T-helper 2 cell (primary cell): ENCODE measurements at regions not wholly inside any gene's neighbourhood (a gene's known extent, or its start where the extent isn't known, plus 50 kb on each side); places are given as distances from the start of the nearest gene placed in this dataset.

Experiments used
- DNase-seq, 5 experiments: peaks; one replicate each; pipeline versions ENCODE4 v3.0.0 to v3.0.0-alpha.2; 2012 to 2022

DNA sequence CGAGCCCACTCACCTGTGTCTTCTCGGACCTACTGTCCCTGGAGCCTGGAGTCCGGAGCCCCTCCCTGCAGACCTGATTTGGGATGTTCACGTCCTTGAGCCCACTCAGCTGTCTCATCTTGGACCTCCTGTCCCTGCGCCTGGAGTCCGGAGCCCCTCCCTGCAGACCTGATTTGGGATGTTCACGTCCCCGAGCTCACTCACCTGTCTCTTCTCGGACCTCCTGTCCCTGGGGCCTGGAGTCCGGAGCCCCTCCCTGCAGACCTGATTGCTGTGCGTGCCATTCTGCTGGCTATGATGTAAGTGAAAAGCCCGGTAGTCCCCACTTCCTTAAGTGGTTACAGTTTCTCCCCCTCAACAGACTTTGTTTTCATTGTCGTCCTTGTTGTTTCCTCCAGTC, 867.1 kb downstream of the BRD1 start:
- no peak for DNase-seq

DNA sequence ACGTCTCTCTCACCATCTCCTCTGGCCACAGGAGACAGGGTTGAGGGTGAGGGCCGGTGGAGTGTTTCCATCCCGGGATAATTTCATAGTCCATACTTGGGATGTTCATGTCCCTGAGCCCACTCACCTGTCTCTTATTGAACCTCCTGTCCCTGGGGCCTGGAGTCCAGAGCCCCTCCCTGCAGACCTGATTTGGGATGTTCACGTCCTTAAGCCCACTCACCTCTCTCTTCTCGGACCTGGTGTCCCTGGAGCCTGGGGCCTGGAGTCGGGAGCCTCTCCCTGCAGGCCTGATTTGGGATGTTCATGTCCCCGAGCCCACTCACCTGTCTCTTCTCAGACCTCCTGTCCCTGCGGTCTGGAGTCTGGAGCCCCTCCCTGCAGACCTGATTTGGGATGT, 868.2 kb downstream of the BRD1 start:
- DNase-seq: no peak

- no peak for DNase-seq
Observed at GRCh38 chr22:48957987-48958321, 869.7 kb downstream of the BRD1 start.

DNA sequence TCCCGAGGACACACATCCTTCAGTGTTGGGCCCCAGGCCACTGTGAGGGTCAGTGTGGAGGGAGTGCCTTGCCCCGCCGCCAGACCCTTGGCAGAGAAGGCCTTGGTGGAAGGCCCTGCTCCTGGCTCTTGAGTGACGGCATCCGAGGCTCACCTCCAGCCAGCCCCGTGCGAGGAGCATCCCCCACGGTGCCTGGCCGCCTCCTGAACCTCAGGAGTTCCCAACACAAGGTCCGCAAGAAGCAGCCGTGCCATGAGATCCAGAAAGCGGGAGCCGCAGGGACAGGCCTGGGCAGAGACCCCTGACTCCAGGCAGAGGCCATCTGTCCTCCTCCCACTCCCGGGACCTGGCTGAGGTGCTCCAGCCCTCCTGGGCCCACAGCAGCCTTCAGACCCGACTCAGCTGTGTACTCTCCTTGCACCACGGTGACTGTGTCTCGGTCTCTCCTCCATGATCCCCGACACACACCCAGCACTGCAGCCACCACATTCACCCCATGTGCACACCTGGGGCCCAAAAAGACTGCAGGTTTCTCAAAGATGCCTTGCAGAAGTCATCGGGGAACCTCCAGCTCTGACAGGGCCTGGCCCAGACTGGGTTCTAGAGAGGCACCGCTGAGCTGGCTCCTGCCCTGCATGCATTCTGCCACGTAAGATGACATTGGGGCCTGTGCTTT, 870.2 kb downstream of the BRD1 start:
- no peak for DNase-seq

DNA sequence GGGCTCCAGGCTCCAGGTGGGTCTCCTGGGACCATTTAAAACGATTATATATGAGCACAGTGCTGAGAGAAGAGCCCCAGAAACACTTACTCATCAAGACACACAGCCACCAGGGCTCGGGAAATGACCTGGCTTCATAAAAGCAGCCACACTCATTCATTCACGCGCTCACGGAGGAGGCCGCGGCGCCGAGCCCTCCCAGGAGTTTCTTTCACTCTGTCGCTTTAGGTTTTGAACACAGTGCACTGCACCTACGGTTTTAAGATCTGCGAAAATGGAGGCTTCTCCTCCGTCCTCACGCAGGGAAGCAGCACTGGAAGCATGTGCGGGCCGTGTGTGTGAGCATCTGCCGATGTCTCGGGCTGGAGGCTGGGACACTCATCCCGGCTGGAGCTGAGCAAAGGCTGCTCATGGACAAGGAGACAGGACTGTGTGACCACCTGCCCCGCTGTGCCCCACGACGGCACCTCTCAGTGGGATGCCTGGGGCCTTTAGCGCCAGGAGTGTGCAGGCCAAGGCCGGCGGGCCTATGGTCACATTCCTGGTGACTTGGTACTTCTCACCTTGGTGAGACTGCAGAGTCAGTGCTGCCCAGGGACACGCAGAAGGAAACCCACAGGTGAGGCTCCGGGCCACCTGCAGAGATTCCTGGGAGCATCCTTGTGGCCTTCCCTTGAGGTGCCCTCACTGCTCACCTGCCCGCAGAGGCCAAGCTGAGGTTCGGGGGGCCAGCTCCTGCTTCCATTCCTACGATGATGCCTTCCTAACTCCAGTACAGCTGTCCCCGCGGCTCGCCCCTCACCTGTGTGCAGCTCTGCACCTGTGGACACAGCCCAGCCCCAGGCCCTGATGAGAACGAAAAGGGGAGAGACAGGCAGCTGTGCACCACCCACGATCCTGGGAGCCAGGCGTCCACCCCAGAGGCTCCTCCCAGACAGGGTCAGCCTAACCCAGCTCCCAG, 872.0 kb downstream of the BRD1 start:
- DNase-seq: no peak

- DNase-seq: no peak
Observed at GRCh38 chr22:48954781-48955311, 872.8 kb downstream of the BRD1 start.

- no peak for DNase-seq
Observed at GRCh38 chr22:48953830-48954229, 873.8 kb downstream of the BRD1 start.

DNA sequence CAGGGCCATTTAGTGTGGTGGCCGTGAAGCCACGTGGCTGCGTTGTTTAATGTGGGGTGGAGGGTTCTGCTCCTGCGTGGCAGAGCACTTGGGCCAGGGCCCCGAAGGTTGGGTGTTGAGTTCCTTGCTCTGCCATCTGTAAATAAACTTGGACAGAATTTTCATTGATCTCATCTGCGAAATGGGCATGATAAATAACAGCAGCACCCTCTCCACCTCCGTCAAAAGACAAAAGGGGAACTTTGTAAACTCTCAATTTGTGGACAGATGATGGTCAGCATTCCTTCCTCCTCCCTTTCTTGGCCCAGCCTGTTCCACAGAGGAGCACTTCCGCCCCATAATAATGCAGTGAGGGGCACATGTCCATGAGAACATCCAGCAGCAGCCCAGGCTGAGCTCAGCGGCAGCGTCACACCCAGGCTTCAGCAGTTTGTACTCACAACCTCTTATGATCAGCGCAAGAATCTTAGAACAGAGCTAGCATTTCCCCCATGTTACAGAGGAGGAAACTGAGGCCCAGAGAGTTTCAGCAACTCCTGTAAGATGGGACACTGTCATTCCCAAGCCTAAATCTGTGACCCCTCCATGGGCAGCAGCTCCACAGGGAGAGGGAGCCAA, 874.5 kb downstream of the BRD1 start:
- no peak for DNase-seq

- DNase-seq: no peak
Observed at GRCh38 chr22:48952256-48953102, 875.2 kb downstream of the BRD1 start.

DNA sequence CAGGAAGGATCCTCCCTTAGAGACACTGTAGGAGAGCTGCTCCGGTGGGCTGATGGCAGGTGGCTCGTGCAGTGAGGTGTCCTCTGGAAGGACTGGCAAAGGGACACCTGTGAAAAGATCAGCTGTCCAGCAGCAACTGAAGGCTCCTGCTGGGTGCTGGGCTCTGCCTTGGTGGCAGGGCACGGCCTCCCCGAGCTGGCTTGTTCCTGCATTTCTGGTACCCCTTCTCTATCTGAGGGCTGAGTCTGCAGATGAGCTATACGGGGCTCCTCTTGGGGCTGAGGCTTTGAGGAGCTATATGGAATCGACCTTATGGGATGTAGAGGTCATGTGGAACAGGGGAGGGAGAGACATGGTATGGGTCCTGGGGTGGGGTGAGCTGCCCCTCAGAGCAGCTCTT, 875.8 kb downstream of the BRD1 start:
- no peak for DNase-seq

- DNase-seq: no peak
Observed at GRCh38 chr22:48950151-48950915, 877.3 kb downstream of the BRD1 start.

DNA sequence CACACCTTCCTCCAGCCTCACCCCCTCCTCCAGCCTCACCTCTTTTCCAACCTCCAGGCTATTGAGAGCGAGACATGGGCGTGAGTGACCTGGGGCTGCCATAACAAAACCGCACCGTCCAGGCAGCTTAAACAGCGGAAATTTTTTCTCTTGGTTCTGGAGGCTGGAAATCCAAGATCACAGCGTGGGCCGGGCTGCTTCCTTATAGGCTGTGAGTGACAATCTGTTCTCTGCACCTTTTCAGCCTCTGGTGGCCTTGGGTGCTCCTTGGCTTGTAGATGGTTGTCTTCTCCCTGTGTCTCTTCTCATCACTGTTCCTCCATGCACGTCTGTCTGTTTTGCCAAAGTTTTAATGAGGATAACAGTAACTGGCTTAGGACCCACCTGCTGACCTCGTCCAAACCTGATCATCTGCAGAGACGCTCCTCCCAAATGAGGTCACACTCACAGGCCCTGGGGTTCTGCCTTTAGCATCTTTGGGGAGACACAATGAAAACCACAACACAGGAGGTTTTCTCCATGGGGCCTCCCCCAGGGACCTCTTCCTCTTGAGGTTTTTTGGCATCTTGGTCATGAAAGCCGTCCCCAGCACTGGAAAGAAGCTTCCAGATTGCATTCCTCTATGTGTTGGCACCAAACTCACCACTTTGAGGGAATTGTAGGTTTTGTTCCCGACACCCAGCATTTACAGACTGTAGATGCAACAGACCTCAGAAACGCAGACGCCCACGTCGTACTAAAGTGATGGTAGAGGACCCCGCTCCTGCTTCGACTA, 878.1 kb downstream of the BRD1 start:
- DNase-seq: no peak

DNA sequence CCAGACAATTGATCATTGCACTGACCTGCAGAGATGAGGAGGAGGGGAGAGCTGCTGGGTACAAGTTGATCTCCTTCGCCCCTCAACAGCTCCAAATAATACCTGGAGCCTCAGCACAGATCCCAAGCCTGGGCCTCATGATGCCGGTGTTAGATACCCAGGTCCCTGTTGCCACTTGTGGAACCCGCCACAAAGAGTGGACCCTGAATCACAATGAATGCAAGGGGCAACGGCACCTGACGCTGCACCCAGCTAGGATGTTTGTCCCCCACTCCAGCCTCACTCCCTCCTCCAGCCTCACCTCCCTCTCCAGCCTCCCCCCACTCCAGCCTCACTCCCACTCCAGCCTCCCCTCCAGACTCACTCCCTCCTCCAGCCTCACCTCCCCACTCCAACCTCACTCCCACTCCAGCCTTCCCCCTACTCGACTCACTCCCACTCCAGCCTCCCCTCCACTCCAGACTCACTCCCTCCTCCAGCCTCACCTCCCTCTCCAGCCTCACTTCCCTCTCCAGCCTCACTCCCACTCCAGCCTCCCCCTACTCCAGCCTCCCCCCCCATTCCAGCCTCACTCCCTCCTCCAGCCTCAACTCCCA, 879.0 kb downstream of the BRD1 start:
- DNase-seq: no peak

- DNase-seq: no peak
Observed at GRCh38 chr22:48947636-48948035, 880.0 kb downstream of the BRD1 start.

DNA sequence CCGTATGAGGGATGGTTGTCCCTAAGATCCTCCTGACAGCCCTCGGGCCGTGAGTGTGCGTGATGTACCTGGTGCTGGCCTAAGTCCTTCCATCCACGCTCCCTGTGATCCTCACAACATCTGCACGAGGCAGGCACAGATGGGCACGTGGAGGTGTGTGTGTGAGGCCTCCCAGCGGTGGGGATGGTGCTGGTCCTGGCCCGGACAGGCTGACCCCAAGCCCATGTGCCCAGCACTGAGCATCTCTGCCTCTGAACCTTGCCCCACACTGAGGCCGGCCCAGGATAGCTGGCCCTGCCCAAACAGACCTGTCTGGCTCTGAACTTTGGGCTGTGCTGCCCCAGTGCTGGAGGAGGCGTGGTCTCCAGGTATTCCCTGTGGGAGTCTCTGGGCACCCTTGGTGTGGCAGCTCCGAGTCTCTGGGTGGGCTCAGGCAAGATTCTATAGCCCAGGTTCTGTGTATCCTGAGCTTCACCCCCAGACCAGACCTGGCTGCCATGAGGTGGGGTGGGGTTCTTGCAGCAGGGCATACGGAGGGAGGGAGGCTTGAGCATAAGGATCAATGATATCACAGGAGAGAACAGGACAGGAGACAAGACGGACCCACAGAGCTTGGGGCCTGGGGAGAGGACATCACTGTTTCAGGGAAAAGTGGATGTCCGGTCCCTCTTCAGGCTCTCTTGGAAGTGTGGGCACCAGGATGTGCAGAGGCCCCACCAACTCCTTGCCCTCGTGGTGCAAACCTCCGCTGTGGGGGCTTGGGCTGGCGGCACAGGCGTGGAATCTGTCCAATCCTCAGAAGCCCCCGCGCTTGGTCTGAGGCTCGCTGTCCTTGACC, 881.8 kb downstream of the BRD1 start:
- DNase-seq: no peak

DNA sequence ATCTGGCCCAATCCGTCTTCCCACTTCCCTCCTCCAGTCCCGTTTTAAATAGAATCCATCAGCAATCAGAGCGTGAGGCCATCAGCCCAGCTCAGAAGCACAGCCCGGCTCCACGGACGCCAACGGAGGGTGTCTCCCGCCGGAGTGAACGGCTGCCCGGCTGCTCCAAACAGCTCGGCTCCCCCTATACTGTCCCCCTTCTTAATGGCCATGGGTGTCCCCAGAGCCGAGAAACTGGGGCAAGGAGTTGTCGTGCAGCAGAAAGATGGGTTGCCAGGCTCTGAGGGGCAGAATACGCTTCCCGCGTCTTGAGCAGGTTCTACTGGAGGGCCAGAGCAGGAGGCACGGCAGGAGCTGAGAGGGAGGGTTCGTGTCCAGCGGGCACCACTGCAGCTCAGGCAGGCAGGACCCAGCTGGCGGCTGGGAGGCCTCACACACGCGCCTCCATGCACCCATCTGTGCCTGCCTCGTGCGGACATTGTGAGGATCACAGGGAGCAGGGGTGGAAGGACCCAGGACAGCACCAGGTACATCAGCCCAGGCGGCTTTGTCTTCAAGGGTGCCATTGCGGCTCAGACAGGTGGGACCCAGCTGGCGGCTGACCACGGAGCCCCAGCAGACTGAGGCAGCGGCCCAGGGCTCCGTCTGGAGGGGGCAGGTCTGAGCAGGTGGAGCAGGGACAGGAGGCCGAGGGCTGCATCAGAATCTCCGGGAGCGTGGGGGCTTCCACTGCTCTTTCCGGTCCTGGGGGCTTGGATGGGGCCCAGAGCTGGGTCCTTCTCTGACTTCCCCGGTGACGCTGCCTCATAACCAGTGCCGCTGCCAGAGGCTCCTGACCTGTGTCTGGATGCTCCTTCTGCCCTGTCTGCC, 882.7 kb downstream of the BRD1 start:
- no peak for DNase-seq

- DNase-seq: no peak
Observed at GRCh38 chr22:48944433-48944750, 883.3 kb downstream of the BRD1 start.

DNA sequence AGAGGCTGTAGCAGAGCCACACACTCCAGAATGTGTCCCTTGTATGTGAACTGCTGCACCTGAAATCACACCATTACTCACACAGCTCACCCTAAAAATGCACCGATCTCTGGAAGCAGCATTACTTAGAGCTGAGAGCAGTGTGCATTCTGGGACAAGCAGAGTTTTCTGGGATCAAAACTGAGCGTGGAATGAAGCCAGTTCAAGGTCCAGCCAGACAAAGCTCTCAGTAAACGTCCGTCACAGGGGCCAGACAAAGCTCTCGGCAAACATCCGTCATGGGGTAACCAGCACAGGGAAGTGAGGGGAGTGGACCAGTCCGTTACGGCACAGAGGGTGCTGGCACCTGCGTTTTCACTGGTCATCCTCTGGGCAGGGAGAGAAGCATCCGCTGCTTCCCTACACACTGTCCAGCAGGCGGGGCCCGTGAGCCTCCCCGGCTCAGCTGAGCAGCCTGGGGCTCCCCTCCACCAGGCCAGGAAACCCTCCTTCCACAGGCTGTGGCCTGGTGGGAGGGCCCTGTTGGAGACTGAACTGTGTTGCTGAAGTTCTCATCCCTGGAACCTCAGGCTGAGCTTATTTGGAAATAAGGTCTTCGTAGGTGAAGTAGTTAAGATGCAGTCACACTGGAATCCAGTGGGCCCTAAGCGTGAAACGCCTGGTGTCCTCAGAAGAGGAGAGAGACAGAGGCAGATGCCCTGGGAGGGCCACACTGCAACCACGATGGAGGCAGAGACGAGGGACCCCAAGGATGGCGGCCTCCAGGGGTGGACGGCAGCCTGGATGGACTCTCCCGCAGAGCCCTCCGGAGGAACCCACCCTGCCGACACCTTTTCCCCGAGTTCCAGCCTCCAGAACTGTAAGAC, 883.9 kb downstream of the BRD1 start:
- DNase-seq: no peak
